Tibial nerve (tissue), 3 donors: ENCODE measurements at regions not wholly inside any gene's neighbourhood (a gene's known extent, or its start where the extent isn't known, plus 50 kb on each side); places are given as distances from the start of the nearest gene placed in this dataset.

Source experiments
- CTCF ChIP-seq, 5 experiments: fragments of 200-600 bp in 3 of 5; fragments of 450-650 bp in 2 of 5; sonication (generic) in 3 of 5; IDR thresholded peaks; one replicate each; pipeline ENCODE4 v1.5.1; 2016 to 2019; ENCODE audit warnings: antibody characterized with exemption in 5 of 5, mild to moderate bottlenecking in 3 of 5, moderate library complexity in 2 of 5
- POLR2A ChIP-seq, 2 donors: fragments of 450-650 bp; IDR thresholded peaks; one replicate each; pipeline ENCODE4 v1.6.1; 2017; ENCODE audit warnings: antibody characterized with exemption in 2 of 2, mild to moderate bottlenecking in 2 of 2, moderate library complexity in 2 of 2

GRCh38 chr5:4804691-4805360 is 335.3 kb upstream of the ADAMTS16 start:
- no peak for TF ChIP-seq POLR2A (IDR thresholded peaks at IDR 0.05)
- no peak for TF ChIP-seq CTCF (IDR thresholded peaks at IDR 0.05)
